Activated T-cell treated with anti-CD3 and anti-CD28 coated beads, Interleukin-2, amount 50 U/mL, for 72 hours (primary cell): ENCODE measurements at regions not wholly inside any gene's neighbourhood (a gene's known extent, or its start where the extent isn't known, plus 50 kb on each side); places are given as distances from the start of the nearest gene placed in this dataset.

Source experiments
- ATAC-seq, 2 donors: fragments of 150-1000 bp; cut with Tn5 transposase; replicated peaks in 1 of 2; 2 replicates each; pipeline ENCODE4 v1.10.0; 2021; ENCODE audit warnings: moderate library complexity in 2 of 2, mild to moderate bottlenecking in 1 of 2
- DNase-seq, 2 donors: peaks; one replicate each; pipeline ENCODE4 v3.0.0; 2021 to 2022; ENCODE audit warnings: mixed read lengths in 1 of 2
- H3K27ac Mint-ChIP-seq: one replicate; pipeline ENCODE4 v1.8.0; 2022; ENCODE audit warnings: mild to moderate bottlenecking, moderate library complexity, mixed read lengths
- H3K27me3 Mint-ChIP-seq: one replicate; pipeline ENCODE4 v1.8.0; 2022; ENCODE audit warnings: low read depth, mixed read lengths
- H3K36me3 Mint-ChIP-seq, 2 donors: one replicate each; pipeline ENCODE4 v1.8.0; 2022; ENCODE audit warnings: mixed read lengths in 2 of 2, mild to moderate bottlenecking in 1 of 2; ENCODE audit not compliant: insufficient read depth in 2 of 2
- H3K4me1 Mint-ChIP-seq: one replicate; pipeline ENCODE4 v1.8.0; 2022; ENCODE audit warnings: low read depth, mixed read lengths
- H3K4me3 Mint-ChIP-seq, 2 donors: one replicate each; pipeline ENCODE4 v1.8.0; 2022; ENCODE audit warnings: mild to moderate bottlenecking in 2 of 2, mixed read lengths in 2 of 2, moderate library complexity in 2 of 2
- H3K9me3 Mint-ChIP-seq, 2 donors: one replicate each; pipeline ENCODE4 v1.8.0; 2022; ENCODE audit warnings: mixed read lengths in 2 of 2

DNA sequence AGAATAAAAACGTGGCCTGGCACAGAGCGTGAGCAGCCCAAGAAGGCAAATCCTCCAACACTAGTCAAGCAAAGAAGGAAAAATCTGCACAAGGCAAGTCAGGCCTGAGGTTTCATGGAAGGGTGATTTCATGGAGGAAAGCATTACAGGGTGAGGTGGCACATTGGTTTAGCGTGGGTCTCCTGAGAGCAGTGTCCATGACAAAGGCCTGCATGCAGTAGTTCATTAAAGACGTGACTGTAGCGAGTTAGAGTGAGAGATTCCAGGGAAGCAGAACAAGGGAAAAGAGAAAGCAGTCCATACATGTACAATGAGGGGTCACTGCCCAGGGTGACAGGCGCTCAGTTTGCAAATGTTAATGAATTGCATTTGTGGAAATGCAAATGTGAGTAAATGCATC, 285.0 kb upstream of the ERCC4 start:
- DNase-seq: no peak
- H3K4me1 Mint-ChIP-seq: no peaks in the 10 kb centered on the region
- ATAC-seq: no peak
- H3K36me3 Mint-ChIP-seq: peaks cover 0 to 2% of the 10 kb centered on the region in 2 donors
- H3K27me3 Mint-ChIP-seq: no peaks in the 10 kb centered on the region
- no peak overlapping the region for H3K27ac Mint-ChIP-seq
- H3K4me3 Mint-ChIP-seq: no peak overlapping the region
- H3K9me3 Mint-ChIP-seq: peaks cover 5 to 6% of the 10 kb centered on the region in 2 donors

DNA sequence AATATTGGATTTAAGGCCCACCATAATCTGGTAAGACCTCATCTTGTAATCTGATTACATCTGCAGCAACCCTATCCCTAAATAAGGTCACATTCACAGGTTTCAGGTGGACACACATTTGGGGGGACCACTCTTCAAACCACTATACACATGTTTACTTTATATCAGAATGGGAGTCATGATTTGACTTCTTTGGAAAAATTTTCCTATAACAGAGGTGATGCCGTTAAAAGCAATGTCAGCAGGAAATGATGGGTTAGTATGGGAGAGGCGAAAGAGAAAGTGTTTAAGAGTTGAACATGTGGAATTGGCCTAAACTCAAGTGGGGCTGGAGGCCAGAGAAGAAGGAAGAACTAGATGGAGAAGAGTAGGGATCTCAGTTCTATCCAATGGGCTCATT, 281.7 kb upstream of the ERCC4 start:
- no peak for ATAC-seq
- Mint-ChIP-seq H3K4me1 (no peaks in the 10 kb centered on the region), H3K4me3 (no peak overlapping the region), H3K36me3 (peaks cover 0 to 2% of the 10 kb centered on the region in 2 donors), H3K27ac (no peak overlapping the region), H3K27me3 (no peaks in the 10 kb centered on the region), H3K9me3 (peaks cover 6 to 9% of the 10 kb centered on the region in 2 donors)
- DNase-seq: no peak

DNA sequence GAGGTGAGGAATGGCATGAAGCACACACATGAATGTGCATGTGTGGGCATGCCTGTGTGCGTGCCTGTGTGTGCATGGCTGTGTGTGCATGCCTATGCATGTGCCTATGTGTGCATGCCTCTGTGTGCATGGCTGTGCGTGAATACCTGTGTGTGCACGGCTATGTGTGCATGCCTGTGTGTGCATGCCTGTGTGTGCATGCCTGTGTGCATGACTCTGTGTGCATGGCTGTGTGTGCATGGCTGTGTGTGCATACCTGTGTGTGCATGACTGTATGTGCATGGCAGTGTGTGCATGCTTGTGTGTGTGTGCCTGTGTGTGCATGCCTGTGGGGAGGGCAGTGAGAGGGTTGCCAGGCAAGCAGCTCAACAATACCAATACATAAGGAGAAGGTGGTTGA, 276.5 kb upstream of the ERCC4 start:
- no peaks in the 10 kb centered on the region for H3K27me3 Mint-ChIP-seq
- no peak overlapping the region for H3K4me3 Mint-ChIP-seq
- peaks cover 3 to 8% of the 10 kb centered on the region in 2 donors for H3K9me3 Mint-ChIP-seq
- no peaks in the 10 kb centered on the region for H3K4me1 Mint-ChIP-seq
- DNase-seq (no peak), ATAC-seq (no peak)
- H3K36me3 Mint-ChIP-seq: peaks cover 0 to 3% of the 10 kb centered on the region in 2 donors
- no peak overlapping the region for H3K27ac Mint-ChIP-seq

DNA sequence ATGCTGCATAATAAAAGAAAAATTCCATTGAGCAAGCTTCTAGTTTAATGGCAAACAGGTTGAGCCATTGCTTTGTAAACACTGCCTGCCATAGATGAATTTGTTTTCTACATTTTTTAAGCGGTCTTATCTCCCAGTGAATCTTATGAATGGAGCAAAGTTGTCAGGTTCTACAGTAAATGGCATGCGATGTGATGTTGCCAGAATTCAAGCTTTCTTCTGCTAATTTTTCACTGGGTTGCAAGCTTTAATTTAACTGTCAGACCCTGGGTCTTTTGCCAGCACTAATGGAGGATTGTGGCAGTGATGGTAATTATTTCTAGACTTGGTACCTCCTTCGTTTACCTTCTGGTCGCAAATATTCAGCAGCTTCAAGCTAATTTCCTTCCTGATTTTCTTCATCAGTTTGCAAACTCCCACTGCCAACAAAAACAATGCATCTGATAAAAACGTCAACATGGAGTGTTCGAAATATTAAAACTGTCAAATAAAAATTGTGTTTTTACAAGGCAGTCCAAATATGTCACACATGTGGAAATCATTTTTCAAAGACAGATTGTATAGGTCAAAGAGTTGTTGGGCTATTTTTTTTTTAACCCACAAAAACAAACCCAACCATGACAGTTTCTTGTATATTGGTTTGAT, 274.2 kb upstream of the ERCC4 start:
- Mint-ChIP-seq H3K4me3 (no peak overlapping the region), H3K27me3 (no peaks in the 10 kb centered on the region), H3K27ac (no peak overlapping the region), H3K36me3 (peaks cover 0 to 3% of the 10 kb centered on the region in 2 donors), H3K4me1 (no peaks in the 10 kb centered on the region), H3K9me3 (peaks cover 3 to 8% of the 10 kb centered on the region in 2 donors)
- ATAC-seq (no peak), DNase-seq (no peak)

DNA sequence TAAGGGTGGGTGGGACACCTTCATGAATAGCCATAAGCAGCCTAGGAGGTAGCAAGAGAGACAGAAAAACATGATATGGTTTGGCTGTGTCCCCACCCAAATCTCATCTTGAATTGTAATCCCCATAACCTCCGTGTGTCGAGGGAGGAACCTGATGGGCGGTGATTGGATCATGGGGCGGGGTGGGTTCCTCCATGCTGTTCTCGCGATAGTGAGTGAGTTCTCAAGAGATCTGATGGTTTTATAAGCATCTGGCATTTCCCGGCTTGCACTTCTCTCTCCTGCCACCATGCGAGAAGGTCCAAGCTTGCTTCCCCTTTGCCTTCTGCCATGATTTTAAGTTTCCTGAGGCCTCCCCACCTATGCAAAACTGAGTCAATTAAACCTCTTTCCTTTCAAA, 259.1 kb upstream of the ERCC4 start:
- Mint-ChIP-seq H3K4me3 (no peak overlapping the region), H3K27ac (no peak overlapping the region), H3K4me1 (no peaks in the 10 kb centered on the region), H3K9me3 (peaks cover 0 to 1% of the 10 kb centered on the region in 2 donors), H3K27me3 (no peaks in the 10 kb centered on the region), H3K36me3 (no peaks in the 10 kb centered on the region)
- ATAC-seq: no peak
- DNase-seq: no peak

DNA sequence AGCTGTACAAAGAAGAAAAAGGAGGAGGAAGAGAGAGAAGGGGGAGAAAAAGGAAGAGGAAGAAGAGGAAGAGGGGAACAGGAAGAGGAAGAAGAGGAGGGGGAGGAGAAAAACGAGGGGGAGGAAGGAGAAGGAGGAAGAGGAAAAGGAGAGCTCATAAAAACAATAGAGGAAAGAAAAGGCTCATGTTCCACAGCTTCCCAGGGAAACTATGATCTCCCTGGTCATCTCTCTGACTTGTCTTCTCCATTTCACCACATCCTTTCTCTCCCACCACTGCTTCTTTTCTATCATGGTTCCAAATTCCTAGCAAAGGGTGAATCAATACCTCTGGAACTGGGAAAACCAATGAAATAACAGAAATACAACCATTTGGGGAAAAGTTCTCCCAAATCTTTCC, 254.1 kb upstream of the ERCC4 start:
- no peak for DNase-seq
- ATAC-seq: no peak
- Mint-ChIP-seq H3K4me1 (no peaks in the 10 kb centered on the region), H3K27ac (no peak overlapping the region), H3K9me3 (peaks cover 0 to 3% of the 10 kb centered on the region in 2 donors), H3K4me3 (no peak overlapping the region), H3K36me3 (no peaks in the 10 kb centered on the region), H3K27me3 (no peaks in the 10 kb centered on the region)

DNA sequence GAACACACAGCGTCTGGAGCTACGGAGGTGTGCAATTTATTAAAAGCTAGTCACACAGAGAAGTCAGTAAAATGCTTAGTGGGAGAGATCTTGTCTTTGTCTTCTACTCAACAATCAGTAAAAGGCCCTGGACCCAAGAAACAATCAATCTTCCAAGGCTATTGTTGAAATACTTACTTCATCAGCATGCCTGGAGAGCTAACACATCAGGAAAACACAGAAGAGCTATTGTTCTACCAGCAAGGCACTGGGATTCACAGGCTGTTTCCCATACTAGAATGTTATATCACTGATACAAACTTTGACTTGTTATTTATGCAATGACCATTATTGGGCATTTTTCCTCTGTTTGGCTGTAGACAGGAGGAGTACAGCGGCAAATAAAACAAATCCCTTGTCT, 247.8 kb upstream of the ERCC4 start:
- Mint-ChIP-seq H3K4me3 (no peak overlapping the region), H3K4me1 (no peaks in the 10 kb centered on the region), H3K27ac (no peak overlapping the region), H3K9me3 (peaks cover 6% of the 10 kb centered on the region in 2 donors), H3K27me3 (no peaks in the 10 kb centered on the region), H3K36me3 (no peaks in the 10 kb centered on the region)
- ATAC-seq: no peak
- DNase-seq: no peak

DNA sequence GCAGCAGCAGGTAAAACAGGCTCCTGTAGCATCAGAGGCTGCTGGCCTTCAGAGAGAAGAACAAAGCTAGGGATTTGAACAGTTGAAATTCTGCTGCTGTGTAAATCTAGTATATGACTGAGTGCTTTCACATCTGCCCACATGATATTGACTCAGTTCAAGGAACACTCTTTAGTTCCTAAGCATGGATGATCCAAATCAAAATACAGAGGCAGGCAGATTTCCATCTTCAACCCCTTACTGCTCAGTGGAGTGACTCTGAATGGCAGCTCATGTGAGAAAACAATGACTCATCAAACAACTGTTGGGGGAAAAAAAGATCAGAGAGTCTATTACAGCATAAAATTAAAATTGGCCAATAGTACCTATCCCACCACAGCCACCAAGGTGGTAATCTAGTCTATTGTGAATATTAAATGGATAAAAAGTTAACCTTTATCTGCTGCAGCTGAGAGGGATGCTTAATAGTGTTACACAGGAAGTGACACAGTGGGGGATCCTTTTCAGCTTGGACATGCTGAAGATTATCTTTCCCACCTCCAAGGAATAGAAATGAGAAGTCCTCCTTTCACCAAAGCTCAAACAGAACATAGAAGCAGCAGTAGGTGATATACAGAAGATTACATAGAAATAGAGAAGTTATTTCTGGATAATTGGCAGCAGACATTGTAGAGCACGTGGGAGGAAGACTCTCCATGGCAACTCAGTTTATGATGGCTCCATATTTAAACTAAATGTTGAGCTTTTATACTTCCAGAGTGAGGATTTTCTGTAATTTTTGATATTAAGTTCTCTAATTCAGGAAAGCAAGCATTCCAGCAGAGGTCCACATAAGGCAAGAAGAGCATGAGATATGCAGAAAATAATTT, 239.7 kb upstream of the ERCC4 start:
- Mint-ChIP-seq H3K4me1 (no peaks in the 10 kb centered on the region), H3K27ac (no peak overlapping the region), H3K36me3 (no peaks in the 10 kb centered on the region), H3K27me3 (no peaks in the 10 kb centered on the region), H3K4me3 (no peak overlapping the region), H3K9me3 (peaks cover 2% of the 10 kb centered on the region in 2 donors)
- ATAC-seq (no peak), DNase-seq (no peak)

DNA sequence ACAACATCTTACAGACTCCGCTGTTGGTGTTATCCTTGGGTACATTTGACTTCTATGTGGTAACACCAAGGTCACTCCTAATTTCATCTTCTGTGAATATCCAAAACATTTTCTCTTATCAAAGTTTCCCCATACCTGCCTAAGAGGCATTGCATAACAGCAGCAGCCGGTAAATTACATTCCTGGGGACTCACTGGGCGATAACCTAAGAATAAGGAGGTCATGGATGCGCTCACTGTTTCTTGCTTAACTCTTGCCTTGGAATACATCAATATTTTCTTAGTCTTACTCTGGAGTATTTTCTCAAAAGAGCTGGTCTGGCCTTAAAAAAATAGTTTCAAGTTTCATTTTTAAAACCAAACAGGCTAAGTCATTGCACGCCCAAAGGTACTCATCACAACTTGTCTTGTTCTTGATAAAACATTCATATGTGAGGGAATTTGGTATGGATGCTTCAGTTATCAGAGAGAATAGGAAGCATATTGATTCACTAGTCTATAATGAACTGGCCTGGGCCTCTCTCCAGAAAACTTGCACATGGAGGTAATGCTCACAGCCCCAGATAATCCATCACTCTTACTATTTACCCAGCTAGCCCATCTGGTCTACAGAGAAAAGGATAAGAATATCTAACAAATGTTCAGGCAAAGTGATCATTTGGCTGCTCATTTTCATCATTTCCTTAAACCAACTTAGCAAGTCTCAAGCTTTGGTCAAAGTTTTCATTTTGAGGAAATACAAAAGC, 235.0 kb upstream of the ERCC4 start:
- Mint-ChIP-seq H3K4me1 (no peaks in the 10 kb centered on the region), H3K27me3 (no peaks in the 10 kb centered on the region)

DNA sequence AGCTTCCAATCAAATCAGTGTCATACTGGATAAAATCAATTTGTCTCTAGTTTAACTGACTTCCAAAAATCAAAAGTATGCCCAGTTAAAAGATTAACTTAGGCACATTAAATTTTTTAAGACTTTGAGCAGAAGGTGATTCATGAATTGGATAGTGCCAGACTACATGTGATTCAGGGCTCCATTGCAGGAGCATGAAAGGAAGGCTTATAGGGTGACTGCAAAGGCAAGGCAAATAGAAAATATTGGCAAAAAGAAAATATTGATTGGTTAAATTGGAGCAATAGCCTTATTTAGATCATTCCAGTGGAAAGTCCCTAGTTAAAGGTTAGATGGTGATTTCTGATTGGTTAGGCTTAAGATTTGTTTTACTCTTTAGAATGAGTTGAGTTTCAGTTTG, 223.9 kb upstream of the ERCC4 start:
- Mint-ChIP-seq H3K27me3 (no peaks in the 10 kb centered on the region), H3K9me3 (peaks cover 12 to 25% of the 10 kb centered on the region in 2 donors), H3K4me1 (no peaks in the 10 kb centered on the region), H3K27ac (no peak overlapping the region), H3K4me3 (no peak overlapping the region), H3K36me3 (peaks cover 4 to 7% of the 10 kb centered on the region in 2 donors)
- no peak for DNase-seq
- no peak for ATAC-seq

More for the DNA sequence above, 235.0 kb upstream of the ERCC4 start:
- Mint-ChIP-seq H3K27ac (no peak overlapping the region), H3K9me3 (peaks cover 1 to 2% of the 10 kb centered on the region in 2 donors), H3K36me3 (no peaks in the 10 kb centered on the region), H3K4me3 (no peak overlapping the region)
- DNase-seq (no peak), ATAC-seq (no peak)

DNA sequence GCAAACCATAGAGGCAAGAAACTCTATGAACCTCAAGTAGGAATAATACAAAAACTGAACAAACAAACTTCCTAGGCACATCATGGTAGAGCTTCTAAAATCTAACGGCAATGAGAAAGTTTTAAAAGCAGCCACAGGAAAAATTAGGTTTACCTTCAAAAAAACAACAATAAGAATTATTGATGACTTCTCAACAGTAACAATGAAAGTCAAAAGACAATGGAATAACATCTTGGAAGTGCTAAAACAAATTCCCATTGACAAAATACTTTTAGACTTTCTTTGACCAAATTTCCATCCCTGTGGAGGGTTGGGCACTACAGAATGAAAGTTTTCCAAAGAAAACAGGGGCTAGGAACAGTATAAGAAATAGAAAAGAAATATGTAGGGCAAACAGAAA, 222.9 kb upstream of the ERCC4 start:
- ATAC-seq: no peak
- peaks cover 4 to 7% of the 10 kb centered on the region in 2 donors for H3K36me3 Mint-ChIP-seq
- H3K27ac Mint-ChIP-seq: no peak overlapping the region
- DNase-seq: no peak
- no peak overlapping the region for H3K4me3 Mint-ChIP-seq
- H3K27me3 Mint-ChIP-seq: no peaks in the 10 kb centered on the region
- no peaks in the 10 kb centered on the region for H3K4me1 Mint-ChIP-seq
- H3K9me3 Mint-ChIP-seq: peaks cover 7 to 24% of the 10 kb centered on the region in 2 donors

DNA sequence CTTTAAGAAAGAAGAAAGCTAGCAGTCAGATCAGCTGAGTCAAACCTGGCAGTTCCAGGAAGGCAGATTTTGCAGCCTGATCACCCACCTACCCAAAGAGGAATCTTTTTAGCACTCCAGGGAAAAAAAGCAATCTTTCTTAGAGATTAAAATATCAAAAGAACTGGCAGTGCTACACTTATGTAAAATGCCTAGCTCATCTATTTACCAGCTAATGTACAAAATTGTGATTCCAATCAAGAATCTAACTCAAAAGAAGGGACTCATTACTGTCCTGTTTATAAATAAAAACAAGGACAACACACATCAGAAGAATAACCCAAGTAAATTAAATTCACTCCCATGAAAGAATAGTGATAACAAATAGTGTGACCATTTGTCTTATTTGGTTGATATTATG, 222.4 kb upstream of the ERCC4 start:
- Mint-ChIP-seq H3K36me3 (peaks cover 2 to 7% of the 10 kb centered on the region in 2 donors), H3K4me3 (no peak overlapping the region), H3K9me3 (peaks cover 6 to 23% of the 10 kb centered on the region in 2 donors), H3K27ac (no peak overlapping the region), H3K4me1 (no peaks in the 10 kb centered on the region), H3K27me3 (no peaks in the 10 kb centered on the region)
- DNase-seq (no peak), ATAC-seq (no peak)

DNA sequence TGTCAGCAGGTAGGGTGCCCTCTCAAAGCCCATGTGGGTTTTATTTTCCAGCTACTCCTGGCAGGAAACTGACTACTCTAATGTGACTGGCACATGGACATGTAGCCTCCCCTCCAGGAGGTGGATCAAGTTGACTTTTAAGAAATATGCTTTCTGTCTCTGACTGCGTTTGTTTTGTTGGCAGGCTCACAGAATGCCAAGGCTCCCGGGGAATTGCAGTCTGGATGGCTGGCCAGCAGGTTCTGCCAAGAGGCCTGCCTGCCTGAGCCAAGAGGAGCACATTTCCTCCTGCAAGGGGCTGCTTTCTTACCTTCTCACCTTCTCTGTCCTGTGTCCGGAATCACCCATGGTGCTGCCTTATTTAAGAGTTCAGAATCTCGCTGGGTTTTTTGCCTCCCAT, 217.3 kb upstream of the ERCC4 start:
- Mint-ChIP-seq H3K4me3 (no peak overlapping the region), H3K4me1 (no peaks in the 10 kb centered on the region), H3K27me3 (no peaks in the 10 kb centered on the region), H3K36me3 (peaks cover 0 to 3% of the 10 kb centered on the region in 2 donors), H3K9me3 (peaks cover 7 to 8% of the 10 kb centered on the region in 2 donors), H3K27ac (no peak overlapping the region)
- DNase-seq: no peak
- no peak for ATAC-seq
